Stimulated activated naive CD8-positive, alpha-beta T cell treated with anti-CD3 and anti-CD28 coated beads, Interleukin-15, Interleukin-2, amounts not matched to agents 100 U/mL and 50 U/mL, for 24 hours (primary cell): ENCODE measurements at regions not wholly inside any gene's neighbourhood (a gene's known extent, or its start where the extent isn't known, plus 50 kb on each side); places are given as distances from the start of the nearest gene placed in this dataset.
"Not testable (repeated sequence)": the region's sequence is repeated elsewhere in the genome, so short reads cannot be mapped to it uniquely, and the experiment has no call there.

ENCODE experiments used
- ATAC-seq: fragments of 150-1000 bp; cut with Tn5 transposase; one replicate; pipeline ENCODE4 v1.10.0; 2021
- DNase-seq: peaks from one replicate; pipeline ENCODE4 v3.0.0; 2021

- no peak for ATAC-seq
- DNase-seq, result no peak
These were observed 737.0 kb upstream of the ADGRB3 start for GRCh38 chr6:67897998-67898607.

GRCh38 chr6:67896476-67896875, 738.6 kb upstream of the ADGRB3 start:
- DNase-seq, result no peak
- no peak for ATAC-seq

GRCh38 chr6:67889682-67889995, 745.4 kb upstream of the ADGRB3 start:
- no peak for ATAC-seq

GRCh38 chr6:67888886-67889681, 746.0 kb upstream of the ADGRB3 start:
- DNase-seq (no peak), ATAC-seq (no peak)

More at GRCh38 chr6:67889682-67889995, 745.4 kb upstream of the ADGRB3 start:
- no peak for DNase-seq

GRCh38 chr6:67888546-67888885, 746.6 kb upstream of the ADGRB3 start:
- ATAC-seq (no peak), DNase-seq (no peak)

GRCh38 chr6:67887747-67888545, 747.1 kb upstream of the ADGRB3 start:
- ATAC-seq (no peak), DNase-seq (no peak)

GRCh38 chr6:67887419-67887746, 747.7 kb upstream of the ADGRB3 start:
- ATAC-seq (no peak), DNase-seq (no peak)

- DNase-seq (no peak), ATAC-seq (no peak)
These were observed 748.2 kb upstream of the ADGRB3 start for GRCh38 chr6:67886840-67887292.

GRCh38 chr6:67886036-67886707, 748.9 kb upstream of the ADGRB3 start:
- ATAC-seq (no peak), DNase-seq (no peak)

- no peak for DNase-seq
- no peak for ATAC-seq
These were observed 749.7 kb upstream of the ADGRB3 start for GRCh38 chr6:67885081-67886033.

GRCh38 chr6:67884442-67884841, 750.6 kb upstream of the ADGRB3 start:
- DNase-seq (no peak), ATAC-seq (no peak)

- DNase-seq (no peak), ATAC-seq (no peak)
These were observed 751.3 kb upstream of the ADGRB3 start for GRCh38 chr6:67883500-67884366.

GRCh38 chr6:67882436-67883311, 752.4 kb upstream of the ADGRB3 start:
- ATAC-seq, result no peak
- DNase-seq, result no peak

- DNase-seq, result no peak
- no peak for ATAC-seq
These were observed 753.4 kb upstream of the ADGRB3 start for GRCh38 chr6:67881706-67882065.

- DNase-seq (no peak), ATAC-seq (no peak)
These were observed 754.0 kb upstream of the ADGRB3 start for GRCh38 chr6:67880939-67881705.

- ATAC-seq, DNase-seq: not testable (repeated sequence)
These were observed 754.7 kb upstream of the ADGRB3 start for GRCh38 chr6:67880343-67880742.

- not testable (repeated sequence) for DNase-seq, ATAC-seq
These were observed 755.2 kb upstream of the ADGRB3 start for GRCh38 chr6:67879928-67880327.

GRCh38 chr6:67879105-67879904, 755.8 kb upstream of the ADGRB3 start:
- DNase-seq, ATAC-seq: not testable (repeated sequence)
